ENCODE measurements at regions not wholly inside any gene's neighbourhood (a gene's known extent, or its start where the extent isn't known, plus 50 kb on each side); places are given as distances from the start of the nearest gene placed in this dataset.
"Not testable (repeated sequence)": the region's sequence is repeated elsewhere in the genome, so short reads cannot be mapped to it uniquely, and the experiment has no call there.

DNA sequence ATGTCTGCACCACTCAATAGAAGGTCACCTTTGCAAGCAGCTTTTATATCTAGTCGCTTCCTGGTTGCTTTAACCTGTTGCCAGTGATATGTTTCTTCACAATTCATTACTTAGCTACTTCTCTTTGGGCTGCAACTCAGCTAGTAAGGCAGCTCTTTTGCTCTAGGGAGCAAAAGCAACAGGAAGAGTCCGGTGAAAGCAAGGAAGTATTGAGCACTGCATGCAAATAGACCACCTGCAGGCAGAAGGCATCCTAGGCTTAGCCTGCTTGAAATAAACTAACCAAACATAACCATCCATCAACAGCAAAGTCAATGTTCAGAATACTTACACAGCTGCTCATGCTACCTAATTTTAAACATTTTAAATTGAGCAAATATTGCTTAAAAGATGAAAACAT is 529.2 kb upstream of the LINC00305 start:
- TF ChIP-seq POLR2AphosphoS5 (IDR thresholded peaks at IDR 0.05) (no peak), POLR2A (IDR thresholded peaks at IDR 0.05; ENCODE audit: low read depth) (no peak), EP300 (IDR thresholded peaks at IDR 0.05) (no peak)
- TF ChIP-seq, protein P1, sequence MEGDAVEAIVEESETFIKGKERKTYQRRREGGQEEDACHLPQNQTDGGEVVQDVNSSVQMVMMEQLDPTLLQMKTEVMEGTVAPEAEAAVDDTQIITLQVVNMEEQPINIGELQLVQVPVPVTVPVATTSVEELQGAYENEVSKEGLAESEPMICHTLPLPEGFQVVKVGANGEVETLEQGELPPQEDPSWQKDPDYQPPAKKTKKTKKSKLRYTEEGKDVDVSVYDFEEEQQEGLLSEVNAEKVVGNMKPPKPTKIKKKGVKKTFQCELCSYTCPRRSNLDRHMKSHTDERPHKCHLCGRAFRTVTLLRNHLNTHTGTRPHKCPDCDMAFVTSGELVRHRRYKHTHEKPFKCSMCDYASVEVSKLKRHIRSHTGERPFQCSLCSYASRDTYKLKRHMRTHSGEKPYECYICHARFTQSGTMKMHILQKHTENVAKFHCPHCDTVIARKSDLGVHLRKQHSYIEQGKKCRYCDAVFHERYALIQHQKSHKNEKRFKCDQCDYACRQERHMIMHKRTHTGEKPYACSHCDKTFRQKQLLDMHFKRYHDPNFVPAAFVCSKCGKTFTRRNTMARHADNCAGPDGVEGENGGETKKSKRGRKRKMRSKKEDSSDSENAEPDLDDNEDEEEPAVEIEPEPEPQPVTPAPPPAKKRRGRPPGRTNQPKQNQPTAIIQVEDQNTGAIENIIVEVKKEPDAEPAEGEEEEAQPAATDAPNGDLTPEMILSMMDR (IDR thresholded peaks at IDR 0.05): no peak

DNA sequence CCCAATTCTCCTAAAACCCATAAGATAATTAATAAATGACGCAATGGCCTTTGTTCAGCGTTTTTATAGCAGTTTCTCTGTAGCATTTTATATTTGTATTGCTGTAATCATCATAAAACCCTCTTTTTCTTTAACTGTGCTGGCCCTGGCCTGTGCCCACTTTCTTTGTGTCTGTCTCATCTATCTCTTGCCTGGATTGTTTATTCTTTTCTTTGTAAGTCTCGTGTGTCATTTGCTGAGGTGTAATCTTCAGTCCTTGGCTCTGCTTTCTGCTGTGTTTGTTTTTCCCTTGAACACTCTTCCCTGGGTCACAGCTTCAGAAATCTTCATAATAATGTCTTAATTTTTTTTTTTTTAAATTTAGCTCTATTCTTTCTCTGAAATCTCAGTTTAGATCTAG is 525.8 kb upstream of the LINC00305 start:
- Histone ChIP-seq H3K9me3 (no peaks in the 10 kb centered on the region), H3K27ac (replicated peaks in 1 of 4) (no peak overlapping the region), H3K4me3 (no peak overlapping the region), H3K4me1 (no peaks in the 10 kb centered on the region), H3K27me3 (no peaks in the 10 kb centered on the region), H3K36me3 (no peaks in the 10 kb centered on the region)
- 67% methylated on average over 3 of the region's 3 CpGs for WGBS
- DNase-seq (ENCODE audit: extremely low spot score): no peak
- intact Hi-C loops (cut with DNase I): no loop called here
- TF ChIP-seq POLR2A (IDR thresholded peaks at IDR 0.05; ENCODE audit: low read depth): no peak
- TF ChIP-seq POLR2AphosphoS5 (IDR thresholded peaks at IDR 0.05): no peak
- TF ChIP-seq EP300 (IDR thresholded peaks at IDR 0.05): no peak
- TF ChIP-seq, protein P1 (IDR thresholded peaks at IDR 0.05): no peak

More for the DNA sequence above, 529.2 kb upstream of the LINC00305 start:
- Histone ChIP-seq H3K36me3 (no peaks in the 10 kb centered on the region), H3K4me1 (no peaks in the 10 kb centered on the region), H3K9me3 (no peaks in the 10 kb centered on the region), H3K27ac (replicated peaks in 1 of 4) (no peak overlapping the region), H3K4me3 (no peak overlapping the region), H3K27me3 (no peaks in the 10 kb centered on the region)
- intact Hi-C loops (cut with DNase I): no loop called here
- 55% methylated on average over 2 of the region's 2 CpGs for WGBS
- no peak for DNase-seq (ENCODE audit: extremely low spot score)

DNA sequence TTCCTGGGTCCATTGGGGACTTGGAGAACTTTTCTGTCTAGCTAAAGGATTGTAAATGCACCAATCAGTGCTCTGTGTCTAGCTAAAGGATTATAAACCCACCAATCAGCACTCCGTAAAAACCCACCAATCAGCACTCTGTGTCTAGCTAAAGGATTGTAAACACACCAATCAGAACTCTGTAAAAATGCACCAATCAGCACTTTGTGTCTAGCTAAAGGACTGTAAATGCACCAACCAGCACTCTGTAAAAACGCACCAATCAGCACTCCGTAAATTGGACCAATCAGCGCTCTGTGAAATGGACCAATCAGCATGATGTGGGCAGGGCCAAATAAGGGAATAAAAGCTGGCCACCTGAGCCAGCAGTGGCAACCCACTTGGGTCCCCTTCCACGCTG is 522.4 kb upstream of the LINC00305 start:
- DNase-seq (ENCODE audit: extremely low spot score); intact Hi-C loops (cut with DNase I): not testable (repeated sequence)

DNA sequence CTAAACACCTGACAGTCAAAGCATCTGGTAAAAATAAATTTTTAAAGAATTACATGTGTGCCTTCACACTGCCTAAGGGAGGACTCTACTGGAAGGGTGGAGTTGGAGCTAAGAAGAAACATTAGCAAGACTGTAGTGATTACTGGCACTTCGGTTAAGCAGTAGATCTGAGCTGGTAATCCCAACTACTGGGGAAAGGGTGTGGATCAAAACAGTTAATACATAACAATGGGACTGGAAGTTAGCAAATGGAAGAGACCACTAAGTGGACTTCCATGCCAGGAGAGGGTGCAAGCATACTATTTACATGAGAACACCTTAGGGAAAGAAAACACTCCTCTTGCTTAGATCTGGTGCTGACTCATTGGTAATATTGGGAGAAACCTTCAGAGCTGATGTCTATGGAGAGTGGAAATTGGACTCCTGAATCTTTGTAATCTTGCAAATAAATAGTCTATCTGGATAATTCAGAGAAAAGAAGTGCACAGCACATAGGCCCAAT is 519.6 kb upstream of the LINC00305 start:
- no peaks in the 10 kb centered on the region for H3K27me3 ChIP-seq
- no peaks in the 10 kb centered on the region for H3K9me3 ChIP-seq
- intact Hi-C loops (cut with DNase I): no loop called here
- H3K36me3 ChIP-seq: no peaks in the 10 kb centered on the region
- H3K4me3 ChIP-seq: no peak overlapping the region
- TF ChIP-seq, protein P1 (IDR thresholded peaks at IDR 0.05): no peak
- TF ChIP-seq POLR2AphosphoS5 (IDR thresholded peaks at IDR 0.05) (no peak), POLR2A (IDR thresholded peaks at IDR 0.05; ENCODE audit: low read depth) (no peak), EP300 (IDR thresholded peaks at IDR 0.05) (no peak)
- DNase-seq (ENCODE audit: extremely low spot score): no peak
- no peak overlapping the region for H3K27ac ChIP-seq (replicated peaks in 1 of 4)
- H3K4me1 ChIP-seq: no peaks in the 10 kb centered on the region
- WGBS: 100% methylated on average over 1 of the region's 1 CpG

More for the DNA sequence above, 522.4 kb upstream of the LINC00305 start:
- not testable (repeated sequence) for H3K9me3 ChIP-seq; H3K4me3 ChIP-seq; H3K27ac ChIP-seq (replicated peaks in 1 of 4); H3K4me1 ChIP-seq; H3K36me3 ChIP-seq; H3K27me3 ChIP-seq
- WGBS: 78% methylated on average over 5 of the region's 5 CpGs

DNA sequence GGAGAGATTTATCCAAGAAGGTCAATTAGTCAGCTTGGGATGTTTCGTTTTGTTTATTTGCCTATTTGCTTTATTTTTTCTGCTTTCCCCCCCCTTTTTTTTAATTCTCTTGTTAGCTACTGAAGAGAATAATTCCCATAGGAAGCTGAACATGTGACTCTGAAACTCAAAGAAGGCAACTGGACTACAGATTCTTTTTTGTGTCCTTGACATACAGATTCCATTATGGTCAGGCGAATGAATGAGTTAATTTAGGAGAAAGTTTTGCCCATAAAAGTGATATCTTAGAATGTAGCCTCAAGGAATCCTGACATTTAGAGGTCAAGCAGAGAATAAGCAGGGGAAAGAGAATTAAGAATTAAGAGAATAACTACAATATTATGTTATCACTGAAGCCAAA is 514.2 kb upstream of the LINC00305 start:
- Histone ChIP-seq H3K9me3 (no peaks in the 10 kb centered on the region), H3K36me3 (no peaks in the 10 kb centered on the region), H3K27me3 (no peaks in the 10 kb centered on the region), H3K4me1 (no peaks in the 10 kb centered on the region), H3K27ac (replicated peaks in 1 of 4) (no peak overlapping the region), H3K4me3 (no peak overlapping the region)
- TF ChIP-seq, protein P1 (IDR thresholded peaks at IDR 0.05): no peak
- TF ChIP-seq POLR2AphosphoS5 (IDR thresholded peaks at IDR 0.05) (no peak), POLR2A (IDR thresholded peaks at IDR 0.05; ENCODE audit: low read depth) (no peak), EP300 (IDR thresholded peaks at IDR 0.05) (no peak)
- intact Hi-C loops (cut with DNase I): no loop called here
- DNase-seq (ENCODE audit: extremely low spot score): no peak
- 66% methylated on average over 2 of the region's 2 CpGs for WGBS

Data from esophagus muscularis mucosa (tissue), 4 donors.